ENCODE measurements at regions not wholly inside any gene's neighbourhood (a gene's known extent, or its start where the extent isn't known, plus 50 kb on each side); places are given as distances from the start of the nearest gene placed in this dataset.

GRCh38 chr3:113051787-113052186 lies 61.0 kb downstream of the GTPBP8 start:
- DNase-seq: no peak

GRCh38 chr3:113053169-113053568 lies 62.4 kb downstream of the GTPBP8 start:
- DNase-seq: no peak

- DNase-seq: no peak
These were observed 63.8 kb downstream of the GTPBP8 start for GRCh38 chr3:113054552-113054951.

- DNase-seq: no peak
These were observed 64.4 kb downstream of the GTPBP8 start for GRCh38 chr3:113055201-113055600.

GRCh38 chr3:113055961-113056360 lies 65.2 kb downstream of the GTPBP8 start:
- no peak for DNase-seq

GRCh38 chr3:113057117-113057516 lies 66.3 kb downstream of the GTPBP8 start:
- no peak for DNase-seq

- no peak for DNase-seq
These were observed 67.4 kb downstream of the GTPBP8 start for GRCh38 chr3:113058188-113058587.

- DNase-seq: no peak
These were observed 71.9 kb downstream of the GTPBP8 start for GRCh38 chr3:113062705-113063104.

- DNase-seq: no peak
These were observed 72.5 kb downstream of the GTPBP8 start for GRCh38 chr3:113063126-113063894.

- no peak for DNase-seq
These were observed 73.4 kb downstream of the GTPBP8 start for GRCh38 chr3:113064183-113064582.

GRCh38 chr3:113065336-113065735 lies 74.6 kb downstream of the GTPBP8 start:
- DNase-seq: no peak

- no peak for DNase-seq
These were observed 79.4 kb downstream of the GTPBP8 start for GRCh38 chr3:113070072-113070640.

GRCh38 chr3:113070681-113071113 lies 79.9 kb downstream of the GTPBP8 start:
- DNase-seq: no peak

GRCh38 chr3:113075588-113075987 lies 84.8 kb downstream of the GTPBP8 start:
- DNase-seq: no peak

GRCh38 chr3:113079218-113079961 lies 88.6 kb downstream of the GTPBP8 start:
- DNase-seq: no peak

GRCh38 chr3:113084777-113085176 lies 94.0 kb downstream of the GTPBP8 start:
- no peak for DNase-seq

- DNase-seq: no peak
These were observed 96.0 kb downstream of the GTPBP8 start for GRCh38 chr3:113086560-113087461.

- peak in 1 of 3 experiments; percentile 50 for DNase-seq
These were observed 97.8 kb downstream of the GTPBP8 start for GRCh38 chr3:113088616-113089015.

- no peak for DNase-seq
These were observed 100.6 kb downstream of the GTPBP8 start for GRCh38 chr3:113091417-113091816.

GRCh38 chr3:113092746-113093145 lies 102.0 kb downstream of the GTPBP8 start:
- no peak for DNase-seq

GRCh38 chr3:113094337-113095221 lies 103.8 kb downstream of the GTPBP8 start:
- DNase-seq: no peak

Data from NCI-H1417 (cell line).